ENCODE measurements at regions not wholly inside any gene's neighbourhood (a gene's known extent, or its start where the extent isn't known, plus 50 kb on each side); places are given as distances from the start of the nearest gene placed in this dataset.

DNA sequence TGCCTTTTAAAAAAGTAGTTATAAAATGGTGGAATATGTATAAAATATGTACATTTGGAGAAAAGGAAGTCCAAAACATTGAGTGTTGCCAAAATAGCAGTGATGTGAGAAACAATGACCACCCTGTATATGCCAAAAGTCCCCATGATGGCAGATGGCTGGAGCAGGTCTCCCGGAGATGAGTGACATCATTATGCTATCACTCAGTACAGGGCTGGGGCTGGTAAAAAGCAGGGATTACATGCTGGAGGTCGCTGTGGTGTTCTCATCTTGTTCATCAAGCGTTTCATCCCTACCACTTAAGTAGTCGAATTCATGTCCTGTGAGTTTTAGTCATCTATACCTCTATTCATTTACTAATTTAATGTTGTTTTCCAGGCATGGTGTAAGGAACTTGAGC lies 315.3 kb upstream of the SLC35B3 start:
- Histone ChIP-seq H3K9me3 (ENCODE audit: control insufficient read depth, insufficient read depth, low read length) (no peaks in the 10 kb centered on the region), H3K4me3 (ENCODE audit: low read length) (no peak overlapping the region), H3K4me1 (ENCODE audit: control insufficient read depth, insufficient read depth, low read length) (no peaks in the 10 kb centered on the region), H3K27me3 (ENCODE audit: control insufficient read depth, insufficient read depth, low read length) (no peaks in the 10 kb centered on the region), H3K36me3 (ENCODE audit: control insufficient read depth, insufficient read depth, low read length) (no peaks in the 10 kb centered on the region), H3K27ac (ENCODE audit: low read length) (no peak overlapping the region)
- H3K4me1 Mint-ChIP-seq: no peaks in the 10 kb centered on the region
- H3K27ac Mint-ChIP-seq: no peak overlapping the region
- no peaks in the 10 kb centered on the region for H3K27me3 Mint-ChIP-seq (ENCODE audit: low read depth in 2 of 2)
- intact Hi-C loops (cut with micrococcal nuclease): no loop called here
- H3K9me3 Mint-ChIP-seq: peaks cover 2% of the 10 kb centered on the region in 2 donors
- no peak for DNase-seq
- TF ChIP-seq, protein P1, sequence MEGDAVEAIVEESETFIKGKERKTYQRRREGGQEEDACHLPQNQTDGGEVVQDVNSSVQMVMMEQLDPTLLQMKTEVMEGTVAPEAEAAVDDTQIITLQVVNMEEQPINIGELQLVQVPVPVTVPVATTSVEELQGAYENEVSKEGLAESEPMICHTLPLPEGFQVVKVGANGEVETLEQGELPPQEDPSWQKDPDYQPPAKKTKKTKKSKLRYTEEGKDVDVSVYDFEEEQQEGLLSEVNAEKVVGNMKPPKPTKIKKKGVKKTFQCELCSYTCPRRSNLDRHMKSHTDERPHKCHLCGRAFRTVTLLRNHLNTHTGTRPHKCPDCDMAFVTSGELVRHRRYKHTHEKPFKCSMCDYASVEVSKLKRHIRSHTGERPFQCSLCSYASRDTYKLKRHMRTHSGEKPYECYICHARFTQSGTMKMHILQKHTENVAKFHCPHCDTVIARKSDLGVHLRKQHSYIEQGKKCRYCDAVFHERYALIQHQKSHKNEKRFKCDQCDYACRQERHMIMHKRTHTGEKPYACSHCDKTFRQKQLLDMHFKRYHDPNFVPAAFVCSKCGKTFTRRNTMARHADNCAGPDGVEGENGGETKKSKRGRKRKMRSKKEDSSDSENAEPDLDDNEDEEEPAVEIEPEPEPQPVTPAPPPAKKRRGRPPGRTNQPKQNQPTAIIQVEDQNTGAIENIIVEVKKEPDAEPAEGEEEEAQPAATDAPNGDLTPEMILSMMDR (IDR thresholded peaks at IDR 0.05): no peak
- ATAC-seq: no peak
- 86% methylated on average over 3 of the region's 4 CpGs for WGBS (ENCODE audit: insufficient coverage)
- H3K36me3 Mint-ChIP-seq: no peaks in the 10 kb centered on the region
- H3K4me3 Mint-ChIP-seq: no peak overlapping the region

DNA sequence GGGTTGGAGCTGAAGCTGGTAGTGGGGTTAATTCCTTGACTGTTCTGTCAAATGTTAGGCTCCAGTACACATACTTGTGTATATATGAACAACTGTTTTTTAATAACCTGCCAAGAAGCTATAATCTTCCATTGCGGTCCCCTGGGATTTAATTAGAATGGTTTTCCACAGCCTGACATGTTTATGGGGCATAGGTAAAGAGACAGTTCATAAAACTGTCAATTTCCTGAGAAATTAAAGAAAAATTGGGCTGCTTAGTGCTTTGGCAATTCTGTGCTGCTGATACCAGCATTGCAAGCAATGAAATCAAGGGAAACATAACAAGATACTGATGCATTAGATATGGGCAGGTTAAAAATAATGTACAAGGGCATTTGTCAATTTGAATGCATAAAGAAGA lies 314.1 kb upstream of the SLC35B3 start:
- Histone ChIP-seq H3K9me3 (ENCODE audit: control insufficient read depth, insufficient read depth, low read length) (no peaks in the 10 kb centered on the region), H3K36me3 (ENCODE audit: control insufficient read depth, insufficient read depth, low read length) (no peaks in the 10 kb centered on the region), H3K4me1 (ENCODE audit: control insufficient read depth, insufficient read depth, low read length) (no peaks in the 10 kb centered on the region), H3K4me3 (ENCODE audit: low read length) (no peak overlapping the region), H3K27me3 (ENCODE audit: control insufficient read depth, insufficient read depth, low read length) (no peaks in the 10 kb centered on the region), H3K27ac (ENCODE audit: low read length) (no peak overlapping the region)
- ATAC-seq (no peak), DNase-seq (no peak)
- intact Hi-C loops (cut with micrococcal nuclease): no loop called here
- TF ChIP-seq, protein P1 (IDR thresholded peaks at IDR 0.05): no peak
- H3K4me1 Mint-ChIP-seq: no peaks in the 10 kb centered on the region
- H3K27ac Mint-ChIP-seq: no peak overlapping the region
- no peaks in the 10 kb centered on the region for H3K36me3 Mint-ChIP-seq
- WGBS (ENCODE audit: insufficient coverage): 89% methylated on average over 1 of the region's 1 CpG
- H3K27me3 Mint-ChIP-seq (ENCODE audit: low read depth in 2 of 2): no peaks in the 10 kb centered on the region
- peaks cover 1 to 3% of the 10 kb centered on the region in 2 donors for H3K9me3 Mint-ChIP-seq
- no peak overlapping the region for H3K4me3 Mint-ChIP-seq

DNA sequence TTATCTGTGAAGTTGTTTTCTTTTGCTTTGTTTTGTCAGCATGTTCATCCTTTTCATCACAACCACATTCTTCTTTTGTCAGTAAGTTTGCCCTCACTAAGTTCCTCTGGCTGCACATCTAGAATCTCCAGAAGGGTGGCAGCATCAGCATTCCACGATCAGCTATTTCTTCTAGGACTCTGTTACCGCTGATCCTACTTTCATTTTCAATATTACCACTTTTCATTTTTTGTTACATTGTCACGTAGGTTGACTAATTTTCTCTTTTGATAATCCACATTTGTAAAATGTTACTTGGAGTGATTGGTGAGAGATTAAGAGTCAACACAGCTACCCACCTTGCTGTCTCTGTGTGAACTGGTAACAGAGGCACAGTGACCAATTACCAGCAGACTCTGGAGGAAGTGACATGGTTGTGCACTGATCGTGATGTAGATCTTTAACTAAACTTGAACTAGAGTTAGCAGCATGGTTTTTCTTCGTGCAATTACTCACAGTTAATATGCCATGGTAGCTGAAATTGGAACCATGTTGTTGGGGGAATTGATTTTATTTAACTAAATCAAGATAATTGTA lies 307.9 kb upstream of the SLC35B3 start:
- H3K4me1 ChIP-seq (ENCODE audit: control insufficient read depth, insufficient read depth, low read length): no peaks in the 10 kb centered on the region
- H3K9me3 ChIP-seq (ENCODE audit: control insufficient read depth, insufficient read depth, low read length): no peaks in the 10 kb centered on the region
- H3K4me3 ChIP-seq (ENCODE audit: low read length): peak overlapping the region; percentile 10
- H3K4me3 Mint-ChIP-seq: peak overlapping the region; percentile 73
- DNase-seq (peak in 1 of 2 donors; percentile 2), ATAC-seq (peak in 2 of 3 donors; percentile 80 to 87)
- TF ChIP-seq, protein P1 (IDR thresholded peaks at IDR 0.05): no peak
- WGBS (ENCODE audit: insufficient coverage): 1% methylated on average over 4 of the region's 5 CpGs
- peak overlapping the region; percentile 57 to 80 for H3K27ac Mint-ChIP-seq
- intact Hi-C loops (cut with micrococcal nuclease): no loop called here
- peak overlapping the region; percentile 17 for H3K27ac ChIP-seq (ENCODE audit: low read length)
- H3K36me3 Mint-ChIP-seq: no peaks in the 10 kb centered on the region
- no peaks in the 10 kb centered on the region for H3K36me3 ChIP-seq (ENCODE audit: control insufficient read depth, insufficient read depth, low read length)
- H3K9me3 Mint-ChIP-seq: peaks cover 4 to 5% of the 10 kb centered on the region in 2 donors
- H3K4me1 Mint-ChIP-seq: peaks cover 11% of the 10 kb centered on the region in 2 donors
- H3K27me3 ChIP-seq (ENCODE audit: control insufficient read depth, insufficient read depth, low read length): no peaks in the 10 kb centered on the region
- no peaks in the 10 kb centered on the region for H3K27me3 Mint-ChIP-seq (ENCODE audit: low read depth in 2 of 2)

DNA sequence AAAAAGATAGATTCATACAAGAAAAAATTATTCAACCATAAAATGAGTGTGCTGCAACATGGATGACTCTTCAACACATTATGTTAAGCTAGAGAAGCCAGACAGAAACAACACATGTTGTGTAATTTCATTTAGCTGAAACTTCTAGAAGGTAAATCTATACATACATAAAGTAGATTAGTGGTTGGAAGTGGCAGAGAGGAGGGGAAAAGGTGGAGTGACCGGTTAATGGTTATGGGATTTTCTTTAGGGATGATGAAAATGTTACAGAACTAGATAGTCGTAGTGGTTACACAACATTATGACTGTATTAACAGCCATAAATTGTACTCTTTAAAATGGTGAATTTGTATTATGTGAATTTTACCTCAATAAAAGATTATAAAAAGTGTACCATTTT lies 304.1 kb upstream of the SLC35B3 start:
- Mint-ChIP-seq H3K27me3 (ENCODE audit: low read depth in 2 of 2) (no peaks in the 10 kb centered on the region), H3K36me3 (no peaks in the 10 kb centered on the region), H3K4me1 (peaks cover 11% of the 10 kb centered on the region in 2 donors), H3K27ac (no peak overlapping the region), H3K4me3 (no peak overlapping the region), H3K9me3 (peaks cover 4 to 6% of the 10 kb centered on the region in 2 donors)
- H3K9me3 ChIP-seq (ENCODE audit: control insufficient read depth, insufficient read depth, low read length): no peaks in the 10 kb centered on the region
- ATAC-seq: no peak
- H3K27ac ChIP-seq (ENCODE audit: low read length): no peak overlapping the region
- H3K4me1 ChIP-seq (ENCODE audit: control insufficient read depth, insufficient read depth, low read length): no peaks in the 10 kb centered on the region
- 100% methylated on average over 1 of the region's 2 CpGs for WGBS (ENCODE audit: insufficient coverage)
- no peaks in the 10 kb centered on the region for H3K36me3 ChIP-seq (ENCODE audit: control insufficient read depth, insufficient read depth, low read length)
- H3K27me3 ChIP-seq (ENCODE audit: control insufficient read depth, insufficient read depth, low read length): no peaks in the 10 kb centered on the region
- TF ChIP-seq, protein P1 (IDR thresholded peaks at IDR 0.05): no peak
- no peak for DNase-seq
- no peak overlapping the region for H3K4me3 ChIP-seq (ENCODE audit: low read length)
- intact Hi-C loops (cut with micrococcal nuclease): no loop called here

All from natural killer cell (primary cell).